ENCODE measurements at regions not wholly inside any gene's neighbourhood (a gene's known extent, or its start where the extent isn't known, plus 50 kb on each side); places are given as distances from the start of the nearest gene placed in this dataset.

DNA sequence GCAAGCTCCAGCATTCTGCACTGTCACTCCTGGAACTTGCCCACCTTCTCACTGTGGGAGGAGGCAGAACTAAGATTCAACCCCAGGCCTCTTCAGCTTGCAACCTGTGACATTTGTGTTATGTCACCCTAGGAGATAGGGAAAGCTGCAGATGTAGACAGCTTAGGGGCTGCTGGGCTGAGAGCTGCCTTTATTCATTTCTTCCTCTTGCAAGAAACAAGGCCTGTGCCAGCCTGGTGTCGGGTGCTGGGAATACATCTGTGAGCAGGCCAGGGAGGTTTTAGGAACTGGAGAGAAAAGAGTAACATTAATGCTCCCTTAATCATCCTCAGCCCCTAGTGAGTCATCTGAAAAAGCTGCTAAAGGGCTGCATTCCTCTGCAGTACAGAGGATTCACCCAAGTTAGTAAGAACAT lies 101.8 kb downstream of the FGF18 start:
- TF ChIP-seq, protein P1, sequence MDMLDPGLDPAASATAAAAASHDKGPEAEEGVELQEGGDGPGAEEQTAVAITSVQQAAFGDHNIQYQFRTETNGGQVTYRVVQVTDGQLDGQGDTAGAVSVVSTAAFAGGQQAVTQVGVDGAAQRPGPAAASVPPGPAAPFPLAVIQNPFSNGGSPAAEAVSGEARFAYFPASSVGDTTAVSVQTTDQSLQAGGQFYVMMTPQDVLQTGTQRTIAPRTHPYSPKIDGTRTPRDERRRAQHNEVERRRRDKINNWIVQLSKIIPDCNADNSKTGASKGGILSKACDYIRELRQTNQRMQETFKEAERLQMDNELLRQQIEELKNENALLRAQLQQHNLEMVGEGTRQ (IDR thresholded peaks at IDR 0.05) = no peak
- TF ChIP-seq, protein P2, sequence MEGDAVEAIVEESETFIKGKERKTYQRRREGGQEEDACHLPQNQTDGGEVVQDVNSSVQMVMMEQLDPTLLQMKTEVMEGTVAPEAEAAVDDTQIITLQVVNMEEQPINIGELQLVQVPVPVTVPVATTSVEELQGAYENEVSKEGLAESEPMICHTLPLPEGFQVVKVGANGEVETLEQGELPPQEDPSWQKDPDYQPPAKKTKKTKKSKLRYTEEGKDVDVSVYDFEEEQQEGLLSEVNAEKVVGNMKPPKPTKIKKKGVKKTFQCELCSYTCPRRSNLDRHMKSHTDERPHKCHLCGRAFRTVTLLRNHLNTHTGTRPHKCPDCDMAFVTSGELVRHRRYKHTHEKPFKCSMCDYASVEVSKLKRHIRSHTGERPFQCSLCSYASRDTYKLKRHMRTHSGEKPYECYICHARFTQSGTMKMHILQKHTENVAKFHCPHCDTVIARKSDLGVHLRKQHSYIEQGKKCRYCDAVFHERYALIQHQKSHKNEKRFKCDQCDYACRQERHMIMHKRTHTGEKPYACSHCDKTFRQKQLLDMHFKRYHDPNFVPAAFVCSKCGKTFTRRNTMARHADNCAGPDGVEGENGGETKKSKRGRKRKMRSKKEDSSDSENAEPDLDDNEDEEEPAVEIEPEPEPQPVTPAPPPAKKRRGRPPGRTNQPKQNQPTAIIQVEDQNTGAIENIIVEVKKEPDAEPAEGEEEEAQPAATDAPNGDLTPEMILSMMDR (IDR thresholded peaks at IDR 0.05) = no peak
- no peak for TF ChIP-seq ZC3H11A (IDR thresholded peaks at IDR 0.05)
- TF ChIP-seq, protein P3, sequence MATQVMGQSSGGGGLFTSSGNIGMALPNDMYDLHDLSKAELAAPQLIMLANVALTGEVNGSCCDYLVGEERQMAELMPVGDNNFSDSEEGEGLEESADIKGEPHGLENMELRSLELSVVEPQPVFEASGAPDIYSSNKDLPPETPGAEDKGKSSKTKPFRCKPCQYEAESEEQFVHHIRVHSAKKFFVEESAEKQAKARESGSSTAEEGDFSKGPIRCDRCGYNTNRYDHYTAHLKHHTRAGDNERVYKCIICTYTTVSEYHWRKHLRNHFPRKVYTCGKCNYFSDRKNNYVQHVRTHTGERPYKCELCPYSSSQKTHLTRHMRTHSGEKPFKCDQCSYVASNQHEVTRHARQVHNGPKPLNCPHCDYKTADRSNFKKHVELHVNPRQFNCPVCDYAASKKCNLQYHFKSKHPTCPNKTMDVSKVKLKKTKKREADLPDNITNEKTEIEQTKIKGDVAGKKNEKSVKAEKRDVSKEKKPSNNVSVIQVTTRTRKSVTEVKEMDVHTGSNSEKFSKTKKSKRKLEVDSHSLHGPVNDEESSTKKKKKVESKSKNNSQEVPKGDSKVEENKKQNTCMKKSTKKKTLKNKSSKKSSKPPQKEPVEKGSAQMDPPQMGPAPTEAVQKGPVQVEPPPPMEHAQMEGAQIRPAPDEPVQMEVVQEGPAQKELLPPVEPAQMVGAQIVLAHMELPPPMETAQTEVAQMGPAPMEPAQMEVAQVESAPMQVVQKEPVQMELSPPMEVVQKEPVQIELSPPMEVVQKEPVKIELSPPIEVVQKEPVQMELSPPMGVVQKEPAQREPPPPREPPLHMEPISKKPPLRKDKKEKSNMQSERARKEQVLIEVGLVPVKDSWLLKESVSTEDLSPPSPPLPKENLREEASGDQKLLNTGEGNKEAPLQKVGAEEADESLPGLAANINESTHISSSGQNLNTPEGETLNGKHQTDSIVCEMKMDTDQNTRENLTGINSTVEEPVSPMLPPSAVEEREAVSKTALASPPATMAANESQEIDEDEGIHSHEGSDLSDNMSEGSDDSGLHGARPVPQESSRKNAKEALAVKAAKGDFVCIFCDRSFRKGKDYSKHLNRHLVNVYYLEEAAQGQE (IDR thresholded peaks at IDR 0.05) = no peak
- peak; percentile 56 for TF ChIP-seq JUNB (IDR thresholded peaks at IDR 0.05)
- no peak for TF ChIP-seq ZFP36 (IDR thresholded peaks at IDR 0.05; ENCODE audit: borderline replicate concordance, partially characterized antibody)
- 0 out of 3 replicates have a peak, but pooled peaks have one; percentile 6 for TF ChIP-seq SMC3 (IDR thresholded peaks at IDR 0.05)
- TF ChIP-seq CBX8 (IDR thresholded peaks at IDR 0.05) = no peak
- no peak for TF ChIP-seq RAD21 (conservative IDR thresholded peaks at IDR 0.05 in 1 of 2, IDR thresholded peaks at IDR 0.05 in 1 of 2)
- no peak for TF ChIP-seq CEBPB (IDR thresholded peaks at IDR 0.05)
- no peak for TF ChIP-seq RCOR1 (IDR thresholded peaks at IDR 0.05; ENCODE audit: low read depth, low read length)
- no peak for TF ChIP-seq MYC (IDR thresholded peaks at IDR 0.05; ENCODE audit: borderline replicate concordance, low read length)
- no peak for TF ChIP-seq RNF2 (IDR thresholded peaks at IDR 0.05; ENCODE audit: borderline replicate concordance, low read depth)
